SK-N-SH (cell line): ENCODE measurements at regions not wholly inside any gene's neighbourhood (a gene's known extent, or its start where the extent isn't known, plus 50 kb on each side); places are given as distances from the start of the nearest gene placed in this dataset.

Source experiments
- CTCF ChIA-PET: fragments of 300-600, 350-600 bp; formaldehyde crosslinking; extraction: SDS; loops from one replicate; lab custom pipeline; 2021; lab: Yijun Ruan, JAX
- POLR2A ChIA-PET: fragments of 350-600 bp; sonication (Branson Sonifier 250); formaldehyde crosslinking; extraction: SDS; loops from one replicate; lab custom pipeline; 2020; ENCODE audit warnings: antibody characterized with exemption, inconsistent platforms; lab: Yijun Ruan, JAX
- DNase-seq: peaks from one replicate; pipeline ENCODE4 v3.0.0; 2012
- H2AFZ ChIP-seq: fragments of 200-600 bp; sonication (generic); 2 replicates; pipeline ENCODE4 v1.8.1; 2016; ENCODE audit warnings: antibody characterized with exemption, mild to moderate bottlenecking, low read depth
- H3F3A ChIP-seq: fragments of 200-600 bp; sonication (generic); replicated peaks from 2 replicates; pipeline ENCODE3; 2016; ENCODE audit warnings: antibody characterized with exemption, mild to moderate bottlenecking; ENCODE audit not compliant: insufficient read depth
- H3K27ac ChIP-seq, 2 experiments: fragments of 200-500 bp in 1 of 2; fragments of 200-600 bp in 1 of 2; sonication (Bioruptor generic) in 1 of 2; sonication (generic), shearing (Covaris generic) in 1 of 2; 2 replicates each; pipeline versions ENCODE4 v1.5.1 to v1.6.1; 2014 to 2016; ENCODE audit warnings: low read depth in 2 of 2, inconsistent platforms in 1 of 2, low read length in 1 of 2, mild to moderate bottlenecking in 1 of 2, mixed read lengths in 1 of 2
- H3K27me3 ChIP-seq: fragments of 200-600 bp; sonication (generic), shearing (Covaris generic); 2 replicates; pipeline ENCODE4 v1.6.1; 2016; ENCODE audit warnings: mixed run types; ENCODE audit not compliant: insufficient read depth
- H3K36me3 ChIP-seq, 2 experiments: fragments of 200-500 bp in 1 of 2; fragments of 200-600 bp in 1 of 2; sonication (Bioruptor generic) in 1 of 2; sonication (generic) in 1 of 2; replicated peaks in 1 of 2; 2 replicates each; pipeline versions ENCODE3 to v1.5.1; 2014 to 2016; ENCODE audit warnings: low read length in 1 of 2, mild to moderate bottlenecking in 1 of 2; ENCODE audit not compliant: insufficient read depth in 2 of 2, control insufficient read depth in 1 of 2
- H3K4me1 ChIP-seq, 2 experiments: fragments of 200-500 bp in 1 of 2; fragments of 200-600 bp in 1 of 2; sonication (Bioruptor generic) in 1 of 2; sonication (generic), shearing (Covaris generic) in 1 of 2; 2 replicates each; pipeline versions ENCODE4 v1.5.1 to v1.6.1; 2014 to 2016; ENCODE audit warnings: low read depth in 1 of 2, low read length in 1 of 2, mixed run types in 1 of 2; ENCODE audit not compliant: insufficient read depth in 2 of 2, control insufficient read depth in 1 of 2
- H3K4me2 ChIP-seq: fragments of 200-600 bp; sonication (generic), shearing (Covaris generic); 2 replicates; pipeline ENCODE4 v1.6.1; 2017; ENCODE audit warnings: mixed run types
- H3K4me3 ChIP-seq, 2 experiments: fragments of 200-500 bp in 1 of 2; fragments of 200-600 bp in 1 of 2; sonication (Bioruptor generic) in 1 of 2; sonication (generic), shearing (Covaris generic) in 1 of 2; 2 replicates each; pipeline versions ENCODE4 v1.5.1 to v1.8.1; 2014 to 2016; ENCODE audit warnings: low read depth in 2 of 2, inconsistent platforms in 1 of 2, low read length in 1 of 2, mild to moderate bottlenecking in 1 of 2, mixed read lengths in 1 of 2, moderate library complexity in 1 of 2
- H3K79me2 ChIP-seq: fragments of 200-600 bp; sonication (generic); 2 replicates; pipeline ENCODE4 v1.8.1; 2017; ENCODE audit warnings: mild to moderate bottlenecking; ENCODE audit not compliant: insufficient read depth
- H3K9ac ChIP-seq: fragments of 200-600 bp; sonication (generic); 2 replicates; pipeline ENCODE4 v1.6.1; 2017; ENCODE audit warnings: mixed run types
- H3K9me2 ChIP-seq: fragments of 200-600 bp; sonication (generic); 2 replicates; pipeline ENCODE4 v1.6.1; 2017; ENCODE audit warnings: mixed run types
- H3K9me3 ChIP-seq: fragments of 200-600 bp; sonication (generic); 2 replicates; pipeline ENCODE4 v1.6.1; 2017; ENCODE audit warnings: mixed run types, mild to moderate bottlenecking, moderate library complexity
- H4K20me1 ChIP-seq: fragments of 200-600 bp; sonication (generic); 2 replicates; pipeline ENCODE4 v1.6.1; 2017; ENCODE audit warnings: mild to moderate bottlenecking, mixed run types; ENCODE audit not compliant: insufficient read depth
- EZH2phosphoT487 ChIP-seq: fragments of 200-600 bp; sonication (generic); IDR thresholded peaks from 2 replicates; pipeline ENCODE4 v1.6.1; 2017; ENCODE audit warnings: low read depth, mixed run types, mild to moderate bottlenecking, antibody characterized with exemption, moderate library complexity, borderline replicate concordance
- GATA2 ChIP-seq: sonication (generic); formaldehyde crosslinking; IDR thresholded peaks from 2 replicates; pipeline ENCODE4 v1.5.0; 2020; ENCODE audit warnings: mild to moderate bottlenecking, missing genetic modification reagents
- IRF3 ChIP-seq: fragments of 150-350 bp; IDR thresholded peaks from 2 replicates; pipeline ENCODE4 v1.6.1; 2016; ENCODE audit warnings: mild to moderate bottlenecking, low read depth, low read length
- MXI1 ChIP-seq: IDR thresholded peaks from 2 replicates; pipeline ENCODE4 v1.6.1; 2012; ENCODE audit warnings: mild to moderate bottlenecking, low read depth, low read length, improper control_type of control experiment
- NRF1 ChIP-seq: IDR thresholded peaks from 2 replicates; pipeline ENCODE4 v1.6.1; 2012; ENCODE audit warnings: low read depth, mild to moderate bottlenecking, low read length
- PBX3 ChIP-seq: IDR thresholded peaks from 2 replicates; pipeline ENCODE4; 2012
- POLR2AphosphoS5 ChIP-seq: IDR thresholded peaks from 2 replicates; pipeline ENCODE4 v1.6.1; 2012; ENCODE audit warnings: low read depth, low read length
- RAD21 ChIP-seq: IDR thresholded peaks from 2 replicates; pipeline ENCODE4 v1.6.1; 2012; ENCODE audit warnings: mild to moderate bottlenecking, low read length
- RCOR1 ChIP-seq: fragments of 150-350 bp; IDR thresholded peaks from 2 replicates; pipeline ENCODE4 v1.6.1; 2017; ENCODE audit warnings: antibody characterized with exemption, low read length
- RFX5 ChIP-seq: IDR thresholded peaks from 2 replicates; pipeline ENCODE4 v1.6.1; 2012; ENCODE audit warnings: mild to moderate bottlenecking, improper control_type of control experiment, low read length
- RXRA ChIP-seq: IDR thresholded peaks from 2 replicates; pipeline ENCODE4 v1.4.0; 2012; ENCODE audit warnings: low read depth, mild to moderate bottlenecking, borderline replicate concordance
- SIN3A ChIP-seq: IDR thresholded peaks from 2 replicates; pipeline ENCODE4 v1.6.1; 2012; ENCODE audit warnings: low read depth, mild to moderate bottlenecking, low read length, moderate library complexity, borderline replicate concordance
- SMC3 ChIP-seq: IDR thresholded peaks from 2 replicates; pipeline ENCODE4 v1.6.1; 2012; ENCODE audit warnings: low read depth, low read length, improper control_type of control experiment
- TAF1 ChIP-seq: IDR thresholded peaks from 2 replicates; pipeline ENCODE4 v1.6.1; 2012; ENCODE audit warnings: low read depth, mild to moderate bottlenecking, low read length, moderate library complexity, borderline replicate concordance
- TEAD4 ChIP-seq: IDR thresholded peaks from 2 replicates; pipeline ENCODE4 v1.4.0; 2012; ENCODE audit warnings: mild to moderate bottlenecking, borderline replicate concordance; ENCODE audit not compliant: insufficient read depth
- YY1 ChIP-seq: IDR thresholded peaks from 2 replicates; pipeline ENCODE4 v1.4.0; 2012; ENCODE audit warnings: low read depth, mild to moderate bottlenecking
- WGBS: methylation state at CpG from one replicate; pipeline ENCODE4 v1.1.6; 2017; ENCODE audit warnings: low lambda C conversion rate; 5-methylcytosine and 5-hydroxymethylcytosine counted together
- TF ChIP-seq, protein P1 (sequence below): IDR thresholded peaks from 2 replicates; pipeline ENCODE4 v1.6.1; 2012; ENCODE audit warnings: mild to moderate bottlenecking, low read depth, low read length, moderate library complexity
- TF ChIP-seq, protein P2 (sequence below): IDR thresholded peaks from 2 replicates; pipeline ENCODE4 v1.4.0; 2012; ENCODE audit warnings: low read depth, borderline replicate concordance
- TF ChIP-seq, protein P3 (sequence below): IDR thresholded peaks from 2 replicates; pipeline ENCODE4 v1.4.0; 2012; ENCODE audit warnings: low read depth

DNA sequence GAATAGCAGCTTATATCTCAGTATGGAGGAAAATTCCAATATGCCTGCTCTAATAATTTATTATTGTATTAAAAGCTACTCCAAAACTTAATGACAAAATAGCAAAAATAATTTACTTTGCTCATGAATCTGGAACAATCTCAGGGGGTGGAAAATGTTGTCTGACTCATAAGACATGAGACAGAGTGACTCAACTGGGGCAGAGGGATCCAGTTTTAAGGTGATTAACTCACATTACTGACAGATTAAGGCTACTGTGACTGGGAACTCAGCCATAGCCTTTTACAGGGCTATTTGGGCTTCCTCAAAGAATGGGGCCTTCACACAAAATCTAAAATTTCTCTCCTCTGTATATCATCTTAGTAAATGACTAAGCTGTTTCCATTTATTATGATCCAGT, 1172.9 kb downstream of the CDH12 start (continued):
- TF ChIP-seq, protein P1, sequence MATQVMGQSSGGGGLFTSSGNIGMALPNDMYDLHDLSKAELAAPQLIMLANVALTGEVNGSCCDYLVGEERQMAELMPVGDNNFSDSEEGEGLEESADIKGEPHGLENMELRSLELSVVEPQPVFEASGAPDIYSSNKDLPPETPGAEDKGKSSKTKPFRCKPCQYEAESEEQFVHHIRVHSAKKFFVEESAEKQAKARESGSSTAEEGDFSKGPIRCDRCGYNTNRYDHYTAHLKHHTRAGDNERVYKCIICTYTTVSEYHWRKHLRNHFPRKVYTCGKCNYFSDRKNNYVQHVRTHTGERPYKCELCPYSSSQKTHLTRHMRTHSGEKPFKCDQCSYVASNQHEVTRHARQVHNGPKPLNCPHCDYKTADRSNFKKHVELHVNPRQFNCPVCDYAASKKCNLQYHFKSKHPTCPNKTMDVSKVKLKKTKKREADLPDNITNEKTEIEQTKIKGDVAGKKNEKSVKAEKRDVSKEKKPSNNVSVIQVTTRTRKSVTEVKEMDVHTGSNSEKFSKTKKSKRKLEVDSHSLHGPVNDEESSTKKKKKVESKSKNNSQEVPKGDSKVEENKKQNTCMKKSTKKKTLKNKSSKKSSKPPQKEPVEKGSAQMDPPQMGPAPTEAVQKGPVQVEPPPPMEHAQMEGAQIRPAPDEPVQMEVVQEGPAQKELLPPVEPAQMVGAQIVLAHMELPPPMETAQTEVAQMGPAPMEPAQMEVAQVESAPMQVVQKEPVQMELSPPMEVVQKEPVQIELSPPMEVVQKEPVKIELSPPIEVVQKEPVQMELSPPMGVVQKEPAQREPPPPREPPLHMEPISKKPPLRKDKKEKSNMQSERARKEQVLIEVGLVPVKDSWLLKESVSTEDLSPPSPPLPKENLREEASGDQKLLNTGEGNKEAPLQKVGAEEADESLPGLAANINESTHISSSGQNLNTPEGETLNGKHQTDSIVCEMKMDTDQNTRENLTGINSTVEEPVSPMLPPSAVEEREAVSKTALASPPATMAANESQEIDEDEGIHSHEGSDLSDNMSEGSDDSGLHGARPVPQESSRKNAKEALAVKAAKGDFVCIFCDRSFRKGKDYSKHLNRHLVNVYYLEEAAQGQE = no peak

GRCh38 chr5:21678526-21678925, 1174.6 kb downstream of the CDH12 start:
- H3K36me3 ChIP-seq = no peaks in the 10 kb centered on the region
- no peak overlapping the region for H2AFZ ChIP-seq
- CTCF ChIA-PET = interaction anchor here (0.7 kb wide), 1 partner anchor 1310 kb away, joined by 3 read pairs; no protein-coding TSS in a partner anchor
- H3F3A ChIP-seq = no peaks in the 10 kb centered on the region
- H3K9me3 ChIP-seq = no peaks in the 10 kb centered on the region
- H3K9me2 ChIP-seq = no peaks in the 10 kb centered on the region
- DNase-seq = no peak
- peaks cover 0 to 16% of the 10 kb centered on the region in 2 experiments; a peak in 1 of 4 replicates for H3K4me1 ChIP-seq
- WGBS = 15% methylated on average over 1 of the region's 1 CpG
- POLR2A ChIA-PET = no interaction called here
- H3K27ac ChIP-seq = no peak overlapping the region
- H3K27me3 ChIP-seq = peaks cover 6% of the 10 kb centered on the region; the same call in 1 of the 2 replicates
- H4K20me1 ChIP-seq = no peaks in the 10 kb centered on the region
- no peak overlapping the region for H3K4me3 ChIP-seq
- no peak overlapping the region for H3K9ac ChIP-seq
- H3K4me2 ChIP-seq = no peak overlapping the region
- H3K79me2 ChIP-seq = no peaks in the 10 kb centered on the region
- no peak for TF ChIP-seq TEAD4
- no peak for TF ChIP-seq RCOR1
- TF ChIP-seq, protein P1 = no peak
- TF ChIP-seq TAF1 = no peak
- no peak for TF ChIP-seq SMC3
- no peak for TF ChIP-seq PBX3
- TF ChIP-seq EZH2phosphoT487 = no peak
- no peak for TF ChIP-seq RAD21
- TF ChIP-seq MXI1 = no peak
- no peak for TF ChIP-seq POLR2AphosphoS5
- TF ChIP-seq, protein P2, sequence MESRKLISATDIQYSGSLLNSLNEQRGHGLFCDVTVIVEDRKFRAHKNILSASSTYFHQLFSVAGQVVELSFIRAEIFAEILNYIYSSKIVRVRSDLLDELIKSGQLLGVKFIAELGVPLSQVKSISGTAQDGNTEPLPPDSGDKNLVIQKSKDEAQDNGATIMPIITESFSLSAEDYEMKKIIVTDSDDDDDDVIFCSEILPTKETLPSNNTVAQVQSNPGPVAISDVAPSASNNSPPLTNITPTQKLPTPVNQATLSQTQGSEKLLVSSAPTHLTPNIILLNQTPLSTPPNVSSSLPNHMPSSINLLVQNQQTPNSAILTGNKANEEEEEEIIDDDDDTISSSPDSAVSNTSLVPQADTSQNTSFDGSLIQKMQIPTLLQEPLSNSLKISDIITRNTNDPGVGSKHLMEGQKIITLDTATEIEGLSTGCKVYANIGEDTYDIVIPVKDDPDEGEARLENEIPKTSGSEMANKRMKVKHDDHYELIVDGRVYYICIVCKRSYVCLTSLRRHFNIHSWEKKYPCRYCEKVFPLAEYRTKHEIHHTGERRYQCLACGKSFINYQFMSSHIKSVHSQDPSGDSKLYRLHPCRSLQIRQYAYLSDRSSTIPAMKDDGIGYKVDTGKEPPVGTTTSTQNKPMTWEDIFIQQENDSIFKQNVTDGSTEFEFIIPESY = no peak
- TF ChIP-seq SIN3A = no peak
- TF ChIP-seq GATA2 = no peak
- no peak for TF ChIP-seq RFX5
- no peak for TF ChIP-seq RXRA
- no peak for TF ChIP-seq IRF3
- TF ChIP-seq NRF1 = no peak
- TF ChIP-seq, protein P3, sequence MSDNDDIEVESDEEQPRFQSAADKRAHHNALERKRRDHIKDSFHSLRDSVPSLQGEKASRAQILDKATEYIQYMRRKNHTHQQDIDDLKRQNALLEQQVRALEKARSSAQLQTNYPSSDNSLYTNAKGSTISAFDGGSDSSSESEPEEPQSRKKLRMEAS = no peak
- no peak for TF ChIP-seq YY1
